Spleen (tissue), 11 donors: ENCODE measurements at regions not wholly inside any gene's neighbourhood (a gene's known extent, or its start where the extent isn't known, plus 50 kb on each side); places are given as distances from the start of the nearest gene placed in this dataset.
A peak's percentile ranks its signal among the peaks of the same experiment; 100 is the strongest.

ENCODE experiments used
- DNase-seq: peaks from one replicate; pipeline ENCODE4 v3.0.0-alpha.2; 2020
- H3K27ac ChIP-seq, 8 donors: fragments of 200-600 bp; sonication (generic) in 7 of 8; 1 replicate in 4 of 8; 2 replicates in 4 of 8; pipeline versions ENCODE4 v1.5.0 to v1.8.0; 2016 to 2021; ENCODE audit warnings: inconsistent platforms in 4 of 8, mild to moderate bottlenecking in 4 of 8, moderate library complexity in 1 of 8
- H3K27me3 ChIP-seq, 7 donors: fragments of 200-600 bp; sonication (generic) in 6 of 7; replicated peaks in 1 of 7; 1 replicate in 4 of 7; 2 replicates in 3 of 7; pipeline versions ENCODE4 v1.5.0 to v1.8.0; 2016 to 2021; ENCODE audit warnings: inconsistent platforms in 3 of 7, mild to moderate bottlenecking in 1 of 7
- H3K36me3 ChIP-seq, 6 donors: fragments of 200-600 bp; sonication (generic) in 5 of 6; 1 replicate in 4 of 6; 2 replicates in 2 of 6; pipeline versions ENCODE4 v1.5.0 to v1.8.0; 2016 to 2021; ENCODE audit warnings: inconsistent platforms in 2 of 6
- H3K4me1 ChIP-seq, 6 donors: fragments of 200-600 bp; sonication (generic) in 5 of 6; 1 replicate in 3 of 6; 2 replicates in 3 of 6; pipeline versions ENCODE4 v1.5.0 to v1.8.0; 2016 to 2021; ENCODE audit warnings: inconsistent platforms in 3 of 6
- H3K4me3 ChIP-seq, 8 donors: fragments of 200-600 bp; sonication (generic) in 7 of 8; 1 replicate in 4 of 8; 2 replicates in 4 of 8; pipeline versions ENCODE4 v1.5.0 to v1.8.0; 2016 to 2021; ENCODE audit warnings: inconsistent platforms in 4 of 8, mild to moderate bottlenecking in 4 of 8, moderate library complexity in 2 of 8
- H3K9me3 ChIP-seq, 8 donors: fragments of 200-600 bp; sonication (generic) in 7 of 8; 1 replicate in 4 of 8; 2 replicates in 4 of 8; pipeline versions ENCODE4 v1.5.0 to v1.8.0; 2016 to 2021; ENCODE audit warnings: inconsistent platforms in 4 of 8
- CTCF ChIP-seq, 11 experiments: fragments of 200-600 bp in 7 of 11; fragments of 450-650 bp in 4 of 11; sonication (generic) in 4 of 11; IDR thresholded peaks in 8 of 11; conservative IDR thresholded peaks in 3 of 11; 1 replicate in 7 of 11; 2 replicates in 4 of 11; pipeline versions ENCODE4 v1.4.0 to v1.8.0; 2016 to 2021; ENCODE audit warnings: antibody characterized with exemption in 11 of 11, inconsistent platforms in 4 of 11, mild to moderate bottlenecking in 1 of 11
- POLR2A ChIP-seq, 3 donors: fragments of 450-650 bp; IDR thresholded peaks; one replicate each; pipeline ENCODE4 v1.5.1; 2017; ENCODE audit warnings: antibody characterized with exemption in 3 of 3, mild to moderate bottlenecking in 1 of 3
- POLR2AphosphoS5 ChIP-seq, 3 donors: sonication (generic); formaldehyde crosslinking; IDR thresholded peaks; one replicate each; pipeline ENCODE4 v1.5.1; 2017; ENCODE audit warnings: antibody characterized with exemption in 3 of 3
- WGBS, 5 donors: extraction: QIAGEN DNeasy Blood & Tissue Kit in 3 of 5; methylation state at CpG; one replicate each; pipeline versions ENCODE4 v1.1.5 to v1.1.7; 2013 to 2018; 5-methylcytosine and 5-hydroxymethylcytosine counted together
- intact Hi-C: fragments of 100-400 bp; cut with DNase I; formaldehyde crosslinking; loops from one replicate; pipeline ENCODE4 v1.15.0; 2023; ENCODE audit warnings: low total_unique reads
- donor health status: healthy with polysubstance abuse.
- donor health status: DM: no; HTN: no; CAD: no; lungs with moderate emphysema.
- donor health status: DM: no; HTN: no; CAD: no.
- donor health status: Bipolar disorder and iron deficiency.
- donor health status: healthy.
- donor health status: DM: no; HTN: no; CAD: no.
- donor health status: DM: yes; HTN: yes; CAD: no.

- WGBS, 5 donors: 72 to 86% (median 78%) methylated on average over 2 of the region's 2 CpGs
- TF ChIP-seq CTCF (IDR thresholded peaks at IDR 0.05 in 8 of 11, conservative IDR thresholded peaks at IDR 0.05 in 3 of 11): no peak
- TF ChIP-seq POLR2A (IDR thresholded peaks at IDR 0.05): no peak
- TF ChIP-seq POLR2AphosphoS5 (IDR thresholded peaks at IDR 0.05): no peak
Measured at GRCh38 chr5:87828545-87829216, 416.0 kb upstream of the CCNH start.

DNA sequence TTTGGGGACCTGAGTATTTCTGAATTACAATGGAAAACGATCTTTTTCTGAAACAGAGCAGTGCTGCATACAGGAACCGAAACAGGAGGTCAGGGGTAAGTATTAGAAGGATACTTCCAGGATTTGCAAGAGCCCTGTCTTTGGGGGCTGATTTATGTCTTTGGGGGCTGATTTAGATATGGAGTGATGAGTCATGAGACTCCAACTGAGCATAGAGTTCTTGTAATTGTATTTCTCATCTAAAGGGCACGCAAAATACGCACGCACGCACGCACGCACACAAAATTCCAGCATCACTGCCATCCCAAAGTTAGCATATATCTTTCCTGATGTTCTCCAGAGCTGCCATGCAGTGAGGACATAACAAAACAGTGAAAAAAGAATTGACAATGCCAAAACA is 414.8 kb upstream of the CCNH start:
- intact Hi-C loops: no loop called here
- no peaks in the 10 kb centered on the region for H3K27me3 ChIP-seq
- no peak for DNase-seq
- no peak overlapping the region for H3K4me3 ChIP-seq
- TF ChIP-seq POLR2A (IDR thresholded peaks at IDR 0.05) (no peak), POLR2AphosphoS5 (IDR thresholded peaks at IDR 0.05) (no peak), CTCF (IDR thresholded peaks at IDR 0.05 in 8 of 11, conservative IDR thresholded peaks at IDR 0.05 in 3 of 11) (no peak)
- H3K9me3 ChIP-seq: peaks cover 0 to 28% (median 15%) of the 10 kb centered on the region in 8 donors
- H3K27ac ChIP-seq: no peak overlapping the region
- H3K4me1 ChIP-seq: no peaks in the 10 kb centered on the region
- WGBS, 5 donors: 84 to 89% (median 87%) methylated on average over 8 of the region's 8 CpGs
- no peaks in the 10 kb centered on the region for H3K36me3 ChIP-seq

More at GRCh38 chr5:87828545-87829216, 416.0 kb upstream of the CCNH start:
- H3K9me3 ChIP-seq: peaks cover 0 to 31% (median 24%) of the 10 kb centered on the region in 8 donors
- H3K36me3 ChIP-seq: no peaks in the 10 kb centered on the region
- H3K27me3 ChIP-seq: no peaks in the 10 kb centered on the region
- H3K4me1 ChIP-seq: no peaks in the 10 kb centered on the region
- peak overlapping the region in 1 of 8 donors; percentile 5 for H3K27ac ChIP-seq
- DNase-seq: no peak
- intact Hi-C loops: no loop called here
- H3K4me3 ChIP-seq: no peak overlapping the region

GRCh38 chr5:87826507-87826906 is 413.8 kb upstream of the CCNH start:
- Histone ChIP-seq H3K9me3 (peaks cover 0 to 17% (median 5%) of the 10 kb centered on the region in 8 donors), H3K4me1 (no peaks in the 10 kb centered on the region), H3K27ac (no peak overlapping the region), H3K4me3 (no peak overlapping the region), H3K36me3 (no peaks in the 10 kb centered on the region), H3K27me3 (no peaks in the 10 kb centered on the region)
- no peak for DNase-seq
- WGBS, 5 donors: 65 to 84% (median 70%) methylated on average over 3 of the region's 3 CpGs
- intact Hi-C loops: no loop called here
- TF ChIP-seq POLR2A (IDR thresholded peaks at IDR 0.05) (no peak), CTCF (IDR thresholded peaks at IDR 0.05 in 8 of 11, conservative IDR thresholded peaks at IDR 0.05 in 3 of 11) (no peak), POLR2AphosphoS5 (IDR thresholded peaks at IDR 0.05) (no peak)

- H3K9me3 ChIP-seq: peaks cover 0 to 8% (median 0%) of the 10 kb centered on the region in 8 donors
- H3K27ac ChIP-seq: peak overlapping the region in 1 of 8 donors; percentile 44
- H3K4me3 ChIP-seq: no peak overlapping the region
- WGBS, 5 donors: 39 to 52% (median 46%) methylated on average over 1 of the region's 1 CpG
- no peaks in the 10 kb centered on the region for H3K27me3 ChIP-seq
- no peaks in the 10 kb centered on the region for H3K4me1 ChIP-seq
- intact Hi-C loops: no loop called here
- no peaks in the 10 kb centered on the region for H3K36me3 ChIP-seq
- TF ChIP-seq POLR2AphosphoS5 (IDR thresholded peaks at IDR 0.05) (peak in 2 of 3 donors; percentile 9 to 66), CTCF (IDR thresholded peaks at IDR 0.05 in 8 of 11, conservative IDR thresholded peaks at IDR 0.05 in 3 of 11) (no peak)
- DNase-seq: no peak
Measured at GRCh38 chr5:87825583-87825982, 412.9 kb upstream of the CCNH start.
